B cell (primary cell): ENCODE measurements at regions not wholly inside any gene's neighbourhood (a gene's known extent, or its start where the extent isn't known, plus 50 kb on each side); places are given as distances from the start of the nearest gene placed in this dataset.

ENCODE experiments used
- CTCF ChIP-seq: fragments of 200-600 bp; IDR thresholded peaks from one replicate; pipeline ENCODE4 v1.8.0; 2022; ENCODE audit warnings: antibody characterized with exemption, mild to moderate bottlenecking
- EZH2 ChIP-seq: IDR thresholded peaks from 2 replicates; pipeline ENCODE4 v1.6.1; 2012; ENCODE audit warnings: borderline replicate concordance, low read depth, mild to moderate bottlenecking, moderate library complexity, low read length; ENCODE audit not compliant: insufficient read depth, poor library complexity, severe bottlenecking

GRCh38 chr1:99397863-99398262 is 133.6 kb downstream of the PLPPR4 start:
- no peak for TF ChIP-seq CTCF
- no peak for TF ChIP-seq EZH2
